DND-41 (cell line): ENCODE measurements at regions not wholly inside any gene's neighbourhood (a gene's known extent, or its start where the extent isn't known, plus 50 kb on each side); places are given as distances from the start of the nearest gene placed in this dataset.

Experiments
- EZH2 ChIP-seq: IDR thresholded peaks from 3 replicates; pipeline ENCODE4 v1.6.1; 2012; ENCODE audit warnings: borderline replicate concordance, low read depth, mild to moderate bottlenecking, moderate library complexity, low read length, inconsistent platforms; ENCODE audit not compliant: severe bottlenecking
- TF ChIP-seq, protein P1 (sequence below): IDR thresholded peaks from 2 replicates; pipeline ENCODE4 v1.5.1; 2012; ENCODE audit warnings: borderline replicate concordance, low read length, moderate library complexity, mild to moderate bottlenecking; ENCODE audit not compliant: poor library complexity, severe bottlenecking; ENCODE audit errors: extremely low read depth

DNA sequence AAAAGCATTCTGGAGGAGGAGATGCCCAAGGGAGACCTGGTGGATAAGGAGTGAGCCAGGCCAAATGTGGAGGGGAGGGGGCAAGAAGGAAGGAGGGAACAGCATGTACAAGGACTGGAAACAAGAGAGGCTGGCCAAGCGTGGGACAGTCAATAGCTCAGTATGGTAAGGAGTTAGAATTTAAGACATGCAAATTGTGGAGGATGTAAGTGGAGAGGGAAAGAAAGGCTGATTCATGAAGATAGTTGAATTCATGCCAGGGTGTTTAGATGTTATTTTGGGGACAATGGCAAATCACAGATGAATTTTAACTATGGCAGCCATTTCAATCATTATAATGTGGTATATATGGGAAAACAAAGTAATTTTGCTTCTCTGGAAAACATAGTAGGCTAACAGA lies 462.3 kb downstream of the MEIS1 start:
- TF ChIP-seq, protein P1, sequence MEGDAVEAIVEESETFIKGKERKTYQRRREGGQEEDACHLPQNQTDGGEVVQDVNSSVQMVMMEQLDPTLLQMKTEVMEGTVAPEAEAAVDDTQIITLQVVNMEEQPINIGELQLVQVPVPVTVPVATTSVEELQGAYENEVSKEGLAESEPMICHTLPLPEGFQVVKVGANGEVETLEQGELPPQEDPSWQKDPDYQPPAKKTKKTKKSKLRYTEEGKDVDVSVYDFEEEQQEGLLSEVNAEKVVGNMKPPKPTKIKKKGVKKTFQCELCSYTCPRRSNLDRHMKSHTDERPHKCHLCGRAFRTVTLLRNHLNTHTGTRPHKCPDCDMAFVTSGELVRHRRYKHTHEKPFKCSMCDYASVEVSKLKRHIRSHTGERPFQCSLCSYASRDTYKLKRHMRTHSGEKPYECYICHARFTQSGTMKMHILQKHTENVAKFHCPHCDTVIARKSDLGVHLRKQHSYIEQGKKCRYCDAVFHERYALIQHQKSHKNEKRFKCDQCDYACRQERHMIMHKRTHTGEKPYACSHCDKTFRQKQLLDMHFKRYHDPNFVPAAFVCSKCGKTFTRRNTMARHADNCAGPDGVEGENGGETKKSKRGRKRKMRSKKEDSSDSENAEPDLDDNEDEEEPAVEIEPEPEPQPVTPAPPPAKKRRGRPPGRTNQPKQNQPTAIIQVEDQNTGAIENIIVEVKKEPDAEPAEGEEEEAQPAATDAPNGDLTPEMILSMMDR, result no peak
- no peak for TF ChIP-seq EZH2
